HEK293 (cell line): ENCODE measurements at regions not wholly inside any gene's neighbourhood (a gene's known extent, or its start where the extent isn't known, plus 50 kb on each side); places are given as distances from the start of the nearest gene placed in this dataset.

Source experiments
- CTCF ChIA-PET: fragments of 350-600 bp; formaldehyde crosslinking; extraction: SDS; loops from one replicate; lab custom pipeline; 2021; ENCODE audit warnings: antibody characterized with exemption; lab: Yijun Ruan, JAX
- POLR2A ChIA-PET: fragments of 300-600 bp; formaldehyde crosslinking; extraction: SDS; loops from one replicate; lab custom pipeline; 2020; ENCODE audit warnings: antibody characterized with exemption, inconsistent platforms; lab: Yijun Ruan, JAX
- H3K27ac ChIP-seq: fragments of 200-500 bp; sonication (Bioruptor generic); 2 replicates; pipeline ENCODE4 v1.5.1; 2014; ENCODE audit warnings: low read depth, low read length, control low read depth, inconsistent platforms; ENCODE audit errors: extremely low read depth
- H3K36me3 ChIP-seq, 2 experiments: fragments of 200-500 bp in 1 of 2; sonication (Bioruptor generic) in 1 of 2; 1 replicate in 1 of 2; 2 replicates in 1 of 2; pipeline ENCODE4 v1.5.1; 2014 to 2017; ENCODE audit warnings: inconsistent platforms in 2 of 2, low read length in 2 of 2; ENCODE audit not compliant: control insufficient read depth in 2 of 2, insufficient read depth in 1 of 2
- H3K4me1 ChIP-seq: fragments of 200-500 bp; sonication (Bioruptor generic); 2 replicates; pipeline ENCODE4 v1.5.1; 2014; ENCODE audit warnings: mild to moderate bottlenecking, low read length, inconsistent platforms; ENCODE audit not compliant: control insufficient read depth, insufficient read depth
- H3K4me3 ChIP-seq: 2 replicates; pipeline ENCODE4 v1.5.1; 2011; ENCODE audit warnings: low read depth, mild to moderate bottlenecking, control low read depth, low read length, moderate library complexity
- H3K9me3 ChIP-seq: fragments of 200-500 bp; sonication (Bioruptor generic); 2 replicates; pipeline ENCODE4 v1.5.1; 2014; ENCODE audit warnings: low read depth, low read length, inconsistent platforms; ENCODE audit not compliant: control insufficient read depth, insufficient read depth
- EGR2 ChIP-seq: fragments of 450-650 bp; formaldehyde crosslinking; IDR thresholded peaks from 2 replicates; pipeline ENCODE4 v1.5.1; 2016; ENCODE audit warnings: low read depth, missing biosample characterization, missing genetic modification characterization
- PRDM1 ChIP-seq: fragments of 450-650 bp; formaldehyde crosslinking; IDR thresholded peaks from 2 replicates; pipeline ENCODE4; 2016; ENCODE audit warnings: missing biosample characterization, missing genetic modification characterization
- PRDM10 ChIP-seq: fragments of 450-650 bp; formaldehyde crosslinking; IDR thresholded peaks from 2 replicates; pipeline ENCODE4 v1.5.1; 2016; ENCODE audit warnings: missing biosample characterization, missing genetic modification characterization
- SCRT2 ChIP-seq: fragments of 450-650 bp; formaldehyde crosslinking; IDR thresholded peaks from 2 replicates; pipeline ENCODE4 v1.5.1; 2016; ENCODE audit warnings: missing biosample characterization, missing genetic modification characterization
- TCF7L2 ChIP-seq: IDR thresholded peaks from 2 replicates; pipeline ENCODE4 v1.6.1; 2011; ENCODE audit warnings: low read depth, mild to moderate bottlenecking, inconsistent platforms, low read length, moderate library complexity, borderline replicate concordance
- ZBTB26 ChIP-seq: fragments of 450-650 bp; formaldehyde crosslinking; optimal IDR thresholded peaks from 2 replicates; pipeline ENCODE3; 2016; ENCODE audit warnings: missing biosample characterization, mild to moderate bottlenecking, missing genetic modification characterization
- ZBTB7A ChIP-seq: fragments of 450-650 bp; formaldehyde crosslinking; IDR thresholded peaks from 2 replicates; pipeline ENCODE4 v1.5.1; 2016; ENCODE audit warnings: low read depth, missing biosample characterization, missing genetic modification characterization
- ZFHX2 ChIP-seq: fragments of 450-650 bp; formaldehyde crosslinking; conservative IDR thresholded peaks from 2 replicates; pipeline ENCODE4 v1.5.1; 2016; ENCODE audit warnings: missing biosample characterization, missing genetic modification characterization
- ZFP3 ChIP-seq: fragments of 450-650 bp; formaldehyde crosslinking; IDR thresholded peaks from 2 replicates; pipeline ENCODE4 v1.5.1; 2016; ENCODE audit warnings: low read depth, missing biosample characterization, missing genetic modification characterization
- ZFP41 ChIP-seq: fragments of 450-650 bp; formaldehyde crosslinking; IDR thresholded peaks from 2 replicates; pipeline ENCODE4 v1.5.1; 2016; ENCODE audit warnings: missing biosample characterization, missing genetic modification characterization, borderline replicate concordance
- ZNF16 ChIP-seq: fragments of 450-650 bp; formaldehyde crosslinking; IDR thresholded peaks from 2 replicates; pipeline ENCODE4 v1.5.1; 2016; ENCODE audit warnings: low read depth, missing biosample characterization, missing genetic modification characterization
- ZNF211 ChIP-seq: fragments of 450-650 bp; formaldehyde crosslinking; IDR thresholded peaks from 2 replicates; pipeline ENCODE4 v1.5.1; 2016; ENCODE audit warnings: low read depth, missing biosample characterization, missing genetic modification characterization
- ZNF23 ChIP-seq: fragments of 450-650 bp; formaldehyde crosslinking; IDR thresholded peaks from 2 replicates; pipeline ENCODE4 v1.5.1; 2016; ENCODE audit warnings: missing biosample characterization, missing genetic modification characterization, borderline replicate concordance
- ZNF239 ChIP-seq: fragments of 450-650 bp; formaldehyde crosslinking; IDR thresholded peaks from 2 replicates; pipeline ENCODE4 v1.5.1; 2016; ENCODE audit warnings: missing biosample characterization, missing genetic modification characterization
- ZNF518A ChIP-seq: fragments of 450-650 bp; formaldehyde crosslinking; conservative IDR thresholded peaks from 2 replicates; pipeline ENCODE4 v1.5.1; 2016; ENCODE audit warnings: low read depth, missing biosample characterization, missing genetic modification characterization
- ZNF560 ChIP-seq: fragments of 450-650 bp; formaldehyde crosslinking; IDR thresholded peaks from 2 replicates; pipeline ENCODE4 v1.5.1; 2017; ENCODE audit warnings: missing biosample characterization, missing genetic modification characterization, borderline replicate concordance
- ZNF580 ChIP-seq: fragments of 450-650 bp; formaldehyde crosslinking; IDR thresholded peaks from 2 replicates; pipeline ENCODE4 v1.5.1; 2016; ENCODE audit warnings: missing biosample characterization, missing genetic modification characterization
- ZNF610 ChIP-seq: fragments of 450-650 bp; formaldehyde crosslinking; IDR thresholded peaks from 2 replicates; pipeline ENCODE4 v1.5.1; 2016; ENCODE audit warnings: missing biosample characterization, missing genetic modification characterization, borderline replicate concordance
- ZNF623 ChIP-seq: fragments of 450-650 bp; formaldehyde crosslinking; IDR thresholded peaks from 2 replicates; pipeline ENCODE4 v1.5.1; 2016; ENCODE audit warnings: missing biosample characterization, missing genetic modification characterization
- ZNF624 ChIP-seq: fragments of 450-650 bp; formaldehyde crosslinking; IDR thresholded peaks from 2 replicates; pipeline ENCODE4 v1.5.1; 2017; ENCODE audit warnings: missing biosample characterization, missing genetic modification characterization
- ZNF747 ChIP-seq: fragments of 450-650 bp; formaldehyde crosslinking; IDR thresholded peaks from 2 replicates; pipeline ENCODE4 v1.5.1; 2016; ENCODE audit warnings: missing biosample characterization, missing genetic modification characterization

- ChIA-PET POLR2A (no interaction called here), CTCF (no interaction called here)
- TF ChIP-seq ZFP3 (tag by site-specific recombination), result no peak
- Histone ChIP-seq H3K36me3 (no peaks in the 10 kb centered on the region), H3K4me3 (no peak overlapping the region), H3K9me3 (no peaks in the 10 kb centered on the region), H3K4me1 (no peaks in the 10 kb centered on the region), H3K27ac (no peak overlapping the region)
These were observed 461.3 kb upstream of the RORB start for GRCh38 chr9:74035786-74036185.

- H3K36me3 ChIP-seq, result no peaks in the 10 kb centered on the region
- CTCF ChIA-PET, result no interaction called here
- no peaks in the 10 kb centered on the region for H3K9me3 ChIP-seq
- no peak overlapping the region for H3K4me3 ChIP-seq
- TF ChIP-seq ZNF610 (tag by site-specific recombination) (no peak), ZNF239 (tag by site-specific recombination) (no peak), ZNF623 (tag by site-specific recombination) (no peak), PRDM10 (tag by site-specific recombination) (no peak), ZFHX2 (no peak), PRDM1 (tag by site-specific recombination) (no peak), SCRT2 (no peak), ZNF16 (tag by site-specific recombination) (no peak), ZFP41 (no peak), TCF7L2 (no peak), EGR2 (tag by site-specific recombination) (no peak), ZNF518A (no peak), ZNF23 (no peak), ZNF560 (tag by site-specific recombination) (no peak), ZBTB7A (no peak), ZBTB26 (tag by site-specific recombination) (no peak), ZNF747 (tag by site-specific recombination) (no peak), ZNF580 (tag by site-specific recombination) (no peak), ZNF624 (tag by site-specific recombination) (no peak), ZNF211 (tag by site-specific recombination) (no peak)
- H3K4me1 ChIP-seq, result no peaks in the 10 kb centered on the region
- POLR2A ChIA-PET, result no interaction called here
- no peak overlapping the region for H3K27ac ChIP-seq
These were observed 460.4 kb upstream of the RORB start for GRCh38 chr9:74036549-74037231.
